Muscle of leg (tissue), 3 donors: ENCODE measurements at regions not wholly inside any gene's neighbourhood (a gene's known extent, or its start where the extent isn't known, plus 50 kb on each side); places are given as distances from the start of the nearest gene placed in this dataset.
A peak's percentile ranks its signal among the peaks of the same experiment; 100 is the strongest.
"Not testable (repeated sequence)": the region's sequence is repeated elsewhere in the genome, so short reads cannot be mapped to it uniquely, and the experiment has no call there.

Source experiments
- DNase-seq: peaks from one replicate; pipeline ENCODE4 v3.0.0; 2013
- H3K27ac ChIP-seq: one replicate; pipeline ENCODE4 v1.5.1; 2013; ENCODE audit warnings: mild to moderate bottlenecking, low read length, control low read depth
- H3K27me3 ChIP-seq: one replicate; pipeline ENCODE4 v1.6.1; 2013; ENCODE audit warnings: low read length; ENCODE audit not compliant: control insufficient read depth, insufficient read depth
- H3K36me3 ChIP-seq: one replicate; pipeline ENCODE4 v1.6.1; 2013; ENCODE audit warnings: low read length; ENCODE audit not compliant: control insufficient read depth, insufficient read depth
- H3K4me1 ChIP-seq: one replicate; pipeline ENCODE4 v1.6.1; 2013; ENCODE audit warnings: low read length; ENCODE audit not compliant: control insufficient read depth, insufficient read depth
- H3K4me3 ChIP-seq: one replicate; pipeline ENCODE4 v1.5.1; 2013; ENCODE audit warnings: low read length, control low read depth
- H3K9me3 ChIP-seq: replicated peaks from 2 replicates; pipeline ENCODE4 v1.6.1; 2013; ENCODE audit warnings: low read depth, low read length; ENCODE audit not compliant: control insufficient read depth
- WGBS: methylation state at CpG from one replicate; pipeline ENCODE4 v1.1.5; 2013; ENCODE audit warnings: missing lambda C conversion rate; ENCODE audit not compliant: insufficient coverage; 5-methylcytosine and 5-hydroxymethylcytosine counted together

DNA sequence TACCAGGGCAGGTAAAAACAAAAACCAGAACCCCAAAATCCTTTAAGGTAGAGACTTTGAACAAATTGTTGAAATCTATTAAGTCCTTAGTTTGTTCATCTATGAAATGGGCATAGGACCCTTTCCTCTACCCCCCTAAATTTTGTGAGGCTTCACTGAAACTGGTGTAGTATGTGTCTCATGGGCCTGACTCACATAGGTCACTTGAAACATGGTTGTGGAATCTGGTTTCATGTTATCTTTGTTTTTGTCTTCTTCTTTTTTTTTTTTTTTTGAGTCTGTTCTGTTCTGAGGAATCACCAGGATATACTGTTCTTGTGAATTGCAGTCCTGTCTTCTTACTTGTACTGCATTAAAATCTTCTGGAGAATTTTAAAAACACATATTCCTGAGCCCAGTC is 202.2 kb downstream of the KTN1 start:
- H3K36me3 ChIP-seq = no peaks in the 10 kb centered on the region
- peaks cover 9% of the 10 kb centered on the region for H3K4me1 ChIP-seq
- no peaks in the 10 kb centered on the region for H3K27me3 ChIP-seq
- H3K27ac ChIP-seq = no peak overlapping the region
- no peak overlapping the region for H3K4me3 ChIP-seq
- DNase-seq = no peak
- no peaks in the 10 kb centered on the region for H3K9me3 ChIP-seq

DNA sequence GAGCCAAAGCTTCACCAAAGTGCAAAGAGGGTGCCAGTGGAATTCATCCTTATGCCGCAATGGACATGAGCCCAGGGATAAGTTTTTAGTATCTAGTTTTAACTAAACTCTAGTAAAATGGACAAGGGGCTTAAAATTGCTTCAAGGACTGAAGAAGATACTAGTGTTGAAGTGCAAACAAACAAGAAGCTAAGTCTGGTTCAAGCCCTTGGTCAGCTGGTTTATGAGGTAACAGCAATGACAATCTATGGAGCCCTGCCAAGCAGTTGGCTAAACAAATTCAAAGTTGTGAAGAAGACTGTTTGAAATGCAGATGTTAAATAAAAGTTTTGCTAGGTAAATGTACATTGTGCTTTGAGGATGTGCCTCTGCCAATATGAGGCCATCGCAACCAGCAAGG is 209.4 kb downstream of the KTN1 start:
- Histone ChIP-seq H3K4me1 (no peaks in the 10 kb centered on the region), H3K4me3 (no peak overlapping the region), H3K36me3 (no peaks in the 10 kb centered on the region), H3K27ac (no peak overlapping the region), H3K27me3 (no peaks in the 10 kb centered on the region), H3K9me3 (no peaks in the 10 kb centered on the region)
- peak; percentile 56 for DNase-seq
- 78% methylated on average over 1 of the region's 2 CpGs for WGBS

- H3K36me3 ChIP-seq = no peaks in the 10 kb centered on the region
- no peaks in the 10 kb centered on the region for H3K27me3 ChIP-seq
- 82% methylated on average over 3 of the region's 6 CpGs for WGBS
- no peak overlapping the region for H3K4me3 ChIP-seq
- H3K9me3 ChIP-seq = no peaks in the 10 kb centered on the region
- no peak for DNase-seq
- H3K27ac ChIP-seq = no peak overlapping the region
- H3K4me1 ChIP-seq = no peaks in the 10 kb centered on the region
These were observed 214.9 kb downstream of the KTN1 start for GRCh38 chr14:55794655-55795595.

- not testable (repeated sequence) for H3K27ac ChIP-seq, H3K27me3 ChIP-seq, H3K4me3 ChIP-seq, H3K4me1 ChIP-seq, H3K9me3 ChIP-seq, DNase-seq, H3K36me3 ChIP-seq
- no CpG with 5 or more reads among the region's 3 CpGs for WGBS
These were observed 216.5 kb downstream of the KTN1 start for GRCh38 chr14:55796513-55796912.

DNA sequence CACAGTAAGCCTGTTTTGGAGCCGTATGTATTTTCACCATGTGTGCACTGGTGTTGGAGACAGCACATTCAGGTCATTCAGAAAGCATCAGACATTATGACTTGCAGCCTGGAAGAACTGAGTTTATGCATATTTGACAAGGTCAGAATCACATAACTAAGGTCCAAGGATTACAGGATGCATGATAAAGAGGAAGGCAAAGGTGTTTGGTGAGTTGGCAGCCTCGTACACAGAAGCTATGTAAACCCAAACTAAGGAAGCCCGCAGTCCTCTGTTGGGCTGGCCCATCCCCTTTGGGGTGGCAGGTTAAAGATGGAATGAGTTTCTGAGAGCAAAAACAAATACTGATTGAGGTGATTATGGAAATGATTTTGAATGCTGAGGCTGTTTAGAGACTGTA is 218.4 kb downstream of the KTN1 start:
- H3K4me3 ChIP-seq = no peak overlapping the region
- no peaks in the 10 kb centered on the region for H3K9me3 ChIP-seq
- H3K27ac ChIP-seq = no peak overlapping the region
- no peaks in the 10 kb centered on the region for H3K4me1 ChIP-seq
- 78% methylated on average over 3 of the region's 3 CpGs for WGBS
- no peaks in the 10 kb centered on the region for H3K27me3 ChIP-seq
- no peak for DNase-seq
- H3K36me3 ChIP-seq = no peaks in the 10 kb centered on the region

- no peak overlapping the region for H3K27ac ChIP-seq
- no peak overlapping the region for H3K4me3 ChIP-seq
- no peak for DNase-seq
- H3K9me3 ChIP-seq = no peaks in the 10 kb centered on the region
- 100% methylated on average over 1 of the region's 3 CpGs for WGBS
- no peaks in the 10 kb centered on the region for H3K4me1 ChIP-seq
- H3K27me3 ChIP-seq = no peaks in the 10 kb centered on the region
- no peaks in the 10 kb centered on the region for H3K36me3 ChIP-seq
These were observed 219.6 kb downstream of the KTN1 start for GRCh38 chr14:55799508-55800095.

GRCh38 chr14:55800156-55800785 is 220.3 kb downstream of the KTN1 start:
- H3K9me3 ChIP-seq = no peaks in the 10 kb centered on the region
- no peaks in the 10 kb centered on the region for H3K4me1 ChIP-seq
- H3K36me3 ChIP-seq = no peaks in the 10 kb centered on the region
- H3K4me3 ChIP-seq = no peak overlapping the region
- WGBS = 79% methylated on average over 3 of the region's 3 CpGs
- no peak overlapping the region for H3K27ac ChIP-seq
- H3K27me3 ChIP-seq = no peaks in the 10 kb centered on the region
- DNase-seq = no peak

DNA sequence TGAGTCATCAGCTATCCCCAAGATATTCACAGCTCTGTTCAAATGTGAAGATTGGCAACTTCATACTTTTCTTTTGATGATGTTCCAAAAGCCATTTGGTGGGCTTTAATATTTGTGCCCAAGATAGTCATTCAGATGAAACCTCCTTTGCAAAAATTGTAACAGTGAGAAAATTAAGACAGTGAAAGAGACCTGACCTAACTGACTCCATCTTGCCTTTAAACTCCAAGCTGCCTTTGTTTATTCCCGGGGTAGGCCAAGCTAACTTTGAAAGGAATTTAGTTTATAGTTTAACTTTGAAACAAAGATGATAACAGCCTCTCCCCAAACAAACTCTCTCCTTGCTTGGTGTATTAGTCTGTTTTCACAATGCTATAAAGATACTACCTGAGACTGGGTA is 221.1 kb downstream of the KTN1 start:
- WGBS = no CpG with 5 or more reads among the region's 1 CpG
- no peaks in the 10 kb centered on the region for H3K9me3 ChIP-seq
- no peak for DNase-seq

DNA sequence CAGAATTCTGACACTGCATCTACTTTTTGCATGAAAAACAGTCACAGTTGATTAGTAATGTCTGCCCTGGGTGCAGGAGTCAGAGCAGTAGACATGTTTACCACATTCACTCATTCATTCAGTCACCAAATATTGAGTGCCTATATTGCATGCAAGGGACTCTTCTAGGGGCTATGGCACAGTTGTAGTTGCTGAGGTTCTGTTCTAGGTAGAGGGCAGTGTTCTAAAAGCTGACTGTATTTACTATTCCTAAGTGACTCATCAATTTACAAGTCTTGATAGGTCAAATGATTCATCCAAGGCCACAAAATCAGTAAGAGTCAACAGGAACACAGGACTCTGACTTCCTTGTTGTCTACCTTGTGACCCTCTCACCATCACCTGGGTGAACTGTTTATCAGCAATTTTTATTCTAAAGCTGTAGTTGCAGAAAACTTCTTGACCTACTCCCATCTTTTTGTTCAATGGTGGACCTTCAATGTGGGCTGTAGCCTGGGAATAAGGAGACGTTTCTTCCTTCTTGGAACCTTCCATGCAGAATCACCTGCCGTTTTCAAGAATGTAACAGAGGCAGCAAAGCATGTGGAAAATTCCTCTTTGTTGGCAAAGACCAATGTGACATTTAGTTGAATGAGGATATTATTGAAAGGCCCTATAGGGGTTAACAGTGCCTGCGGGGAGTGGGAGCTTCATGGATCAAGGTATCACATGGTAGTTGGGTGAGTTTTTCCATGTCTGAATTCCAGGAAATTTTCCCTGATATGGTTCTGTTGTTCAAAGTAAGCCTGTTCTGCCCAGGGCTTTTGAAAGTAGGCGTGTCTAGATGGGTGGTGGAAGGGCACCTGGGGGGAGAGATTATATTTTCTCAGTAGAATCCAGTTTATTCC is 223.2 kb downstream of the KTN1 start:
- Histone ChIP-seq H3K4me3 (no peak overlapping the region), H3K36me3 (no peaks in the 10 kb centered on the region), H3K4me1 (peaks cover 10% of the 10 kb centered on the region), H3K27ac (no peak overlapping the region), H3K9me3 (no peaks in the 10 kb centered on the region), H3K27me3 (no peaks in the 10 kb centered on the region)
- 92% methylated on average over 2 of the region's 4 CpGs for WGBS
- no peak for DNase-seq

More for the DNA sequence above, 221.1 kb downstream of the KTN1 start:
- H3K36me3 ChIP-seq = no peaks in the 10 kb centered on the region
- no peaks in the 10 kb centered on the region for H3K4me1 ChIP-seq
- H3K27ac ChIP-seq = no peak overlapping the region
- no peak overlapping the region for H3K4me3 ChIP-seq
- H3K27me3 ChIP-seq = no peaks in the 10 kb centered on the region
